ENCODE measurements at regions not wholly inside any gene's neighbourhood (a gene's known extent, or its start where the extent isn't known, plus 50 kb on each side); places are given as distances from the start of the nearest gene placed in this dataset.

DNA sequence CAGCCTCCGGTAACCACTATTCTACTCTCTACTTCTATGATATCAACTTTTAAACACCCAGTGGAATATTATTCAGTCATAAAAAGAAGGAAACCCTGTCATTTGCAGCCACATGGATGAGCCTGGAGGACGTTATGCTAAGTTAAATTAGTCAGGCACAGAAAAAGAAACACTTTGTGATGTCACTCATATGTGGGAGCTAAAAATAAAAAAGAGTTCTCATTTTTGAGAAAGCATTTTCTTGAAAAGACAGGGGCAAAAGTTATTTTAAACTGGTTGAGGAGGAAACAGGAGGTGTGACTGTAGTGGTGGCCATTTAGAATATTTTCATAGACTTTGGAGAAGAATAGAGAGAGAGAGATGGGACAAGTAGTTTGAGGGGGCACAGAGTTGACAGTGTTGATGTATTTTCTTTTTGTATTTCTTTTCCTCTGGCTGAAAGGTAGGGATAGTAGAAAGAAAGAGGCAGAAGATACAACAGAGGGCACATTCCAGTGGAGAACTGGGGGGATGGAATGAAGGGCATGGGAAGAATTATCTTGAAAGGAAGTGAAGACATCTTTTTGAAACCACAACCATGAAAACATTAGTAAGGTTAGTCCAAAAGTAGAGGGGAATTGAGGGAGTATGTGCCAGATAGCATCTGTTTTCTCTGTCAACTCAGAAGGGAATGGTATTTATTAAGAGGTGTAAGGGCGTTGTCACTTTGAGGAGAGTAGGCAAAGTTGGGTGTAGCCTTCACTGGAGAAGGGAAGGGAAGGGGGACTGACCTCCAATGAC lies 181.3 kb upstream of the GMDS start:
- H3K9me3 ChIP-seq (replicated peaks): no peaks in the 10 kb centered on the region
- no peaks in the 10 kb centered on the region for H3K4me1 ChIP-seq
- H3K36me3 ChIP-seq: peaks cover 2% of the 10 kb centered on the region
- DNase-seq: no peak
- no peak overlapping the region for H3K4me3 ChIP-seq
- TF ChIP-seq CTCF (IDR thresholded peaks at IDR 0.05; ENCODE audit: borderline replicate concordance): no peak
- intact Hi-C loops (cut with micrococcal nuclease): no loop called here
- no peak overlapping the region for H3K27ac ChIP-seq (replicated peaks)
- H3K27me3 ChIP-seq (ENCODE audit: low read depth): no peaks in the 10 kb centered on the region

GRCh38 chr6:2416128-2416712 lies 170.8 kb upstream of the GMDS start:
- Histone ChIP-seq H3K4me1 (no peaks in the 10 kb centered on the region), H3K27me3 (ENCODE audit: low read depth) (no peaks in the 10 kb centered on the region), H3K4me3 (no peak overlapping the region), H3K36me3 (peaks cover 5% of the 10 kb centered on the region), H3K9me3 (replicated peaks) (no peaks in the 10 kb centered on the region), H3K27ac (replicated peaks) (no peak overlapping the region)
- intact Hi-C loops (cut with micrococcal nuclease): no loop called here
- no peak for DNase-seq
- no peak for TF ChIP-seq CTCF (IDR thresholded peaks at IDR 0.05; ENCODE audit: borderline replicate concordance)

DNA sequence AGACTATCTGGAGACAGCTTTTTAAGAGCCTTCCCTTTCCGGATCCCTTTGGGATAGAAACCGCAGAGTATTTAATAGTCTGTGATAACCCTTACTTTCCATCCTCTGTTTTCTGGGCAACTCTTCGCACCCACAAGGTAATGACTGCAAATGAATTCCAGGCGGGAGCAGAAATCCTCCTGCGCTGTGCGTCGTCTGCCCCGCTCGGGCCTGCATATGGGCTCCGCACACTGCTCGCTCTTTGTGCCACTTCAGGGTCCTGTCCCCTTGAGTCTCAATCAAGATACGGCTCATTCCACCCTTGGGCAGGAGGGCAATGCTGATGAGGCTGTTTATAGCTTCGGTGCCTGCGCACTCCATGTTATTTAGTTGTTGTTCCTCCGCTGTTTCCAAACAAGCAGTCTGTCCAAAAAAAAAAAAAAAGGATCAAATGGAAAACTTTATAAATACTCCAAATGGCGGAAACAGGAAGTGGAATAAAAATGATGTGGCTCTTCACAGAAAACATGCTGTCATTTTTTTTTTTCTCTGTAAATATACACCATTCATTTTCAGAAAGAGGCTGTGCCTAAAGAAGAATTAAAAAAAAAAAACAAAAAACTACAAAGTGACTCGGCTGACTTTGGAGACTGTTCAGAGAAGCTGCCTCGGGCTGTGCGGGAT lies 169.6 kb upstream of the GMDS start:
- H3K9me3 ChIP-seq (replicated peaks): no peaks in the 10 kb centered on the region
- no peak for TF ChIP-seq CTCF (IDR thresholded peaks at IDR 0.05; ENCODE audit: borderline replicate concordance)
- H3K4me3 ChIP-seq: no peak overlapping the region
- no peak for DNase-seq
- H3K27me3 ChIP-seq (ENCODE audit: low read depth): no peaks in the 10 kb centered on the region
- no peaks in the 10 kb centered on the region for H3K4me1 ChIP-seq
- intact Hi-C loops (cut with micrococcal nuclease): no loop called here
- H3K27ac ChIP-seq (replicated peaks): no peak overlapping the region
- H3K36me3 ChIP-seq: peaks cover 5% of the 10 kb centered on the region

DNA sequence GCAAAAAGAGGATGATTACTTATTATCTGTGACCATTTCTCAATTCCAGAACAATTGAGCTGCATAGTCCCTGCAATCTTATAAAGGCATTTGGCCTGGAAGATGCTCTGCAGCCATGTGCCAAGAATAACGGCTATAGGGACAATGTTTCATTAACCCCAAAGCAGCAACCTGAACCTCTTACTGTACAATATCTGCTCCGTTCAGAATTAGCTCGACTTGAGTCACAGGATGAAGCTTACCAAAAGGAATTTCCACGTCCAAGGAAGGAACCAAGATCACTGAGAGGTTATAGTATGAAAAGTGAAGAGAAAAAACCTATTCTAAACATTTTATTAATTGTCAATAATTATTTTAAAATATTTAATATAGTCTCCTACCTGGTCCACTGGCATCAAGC lies 167.3 kb upstream of the GMDS start:
- intact Hi-C loops (cut with micrococcal nuclease): no loop called here
- Histone ChIP-seq H3K36me3 (peaks cover 5% of the 10 kb centered on the region), H3K27ac (replicated peaks) (no peak overlapping the region), H3K4me3 (no peak overlapping the region), H3K9me3 (replicated peaks) (no peaks in the 10 kb centered on the region), H3K27me3 (ENCODE audit: low read depth) (no peaks in the 10 kb centered on the region), H3K4me1 (no peaks in the 10 kb centered on the region)
- no peak for TF ChIP-seq CTCF (IDR thresholded peaks at IDR 0.05; ENCODE audit: borderline replicate concordance)
- DNase-seq: no peak

GRCh38 chr6:2410656-2411380 lies 165.4 kb upstream of the GMDS start:
- no peak for DNase-seq
- no peak overlapping the region for H3K4me3 ChIP-seq
- H3K4me1 ChIP-seq: no peaks in the 10 kb centered on the region
- intact Hi-C loops (cut with micrococcal nuclease): no loop called here
- TF ChIP-seq CTCF (IDR thresholded peaks at IDR 0.05; ENCODE audit: borderline replicate concordance): no peak
- H3K36me3 ChIP-seq: no peaks in the 10 kb centered on the region
- H3K9me3 ChIP-seq (replicated peaks): no peaks in the 10 kb centered on the region
- no peak overlapping the region for H3K27ac ChIP-seq (replicated peaks)
- no peaks in the 10 kb centered on the region for H3K27me3 ChIP-seq (ENCODE audit: low read depth)

Measured in left ventricle myocardium inferior (tissue), 1 donor.